ENCODE measurements at regions not wholly inside any gene's neighbourhood (a gene's known extent, or its start where the extent isn't known, plus 50 kb on each side); places are given as distances from the start of the nearest gene placed in this dataset.

GRCh38 chr4:176440698-176441097, 120.9 kb downstream of the SPCS3 start:
- TF ChIP-seq, protein P1, sequence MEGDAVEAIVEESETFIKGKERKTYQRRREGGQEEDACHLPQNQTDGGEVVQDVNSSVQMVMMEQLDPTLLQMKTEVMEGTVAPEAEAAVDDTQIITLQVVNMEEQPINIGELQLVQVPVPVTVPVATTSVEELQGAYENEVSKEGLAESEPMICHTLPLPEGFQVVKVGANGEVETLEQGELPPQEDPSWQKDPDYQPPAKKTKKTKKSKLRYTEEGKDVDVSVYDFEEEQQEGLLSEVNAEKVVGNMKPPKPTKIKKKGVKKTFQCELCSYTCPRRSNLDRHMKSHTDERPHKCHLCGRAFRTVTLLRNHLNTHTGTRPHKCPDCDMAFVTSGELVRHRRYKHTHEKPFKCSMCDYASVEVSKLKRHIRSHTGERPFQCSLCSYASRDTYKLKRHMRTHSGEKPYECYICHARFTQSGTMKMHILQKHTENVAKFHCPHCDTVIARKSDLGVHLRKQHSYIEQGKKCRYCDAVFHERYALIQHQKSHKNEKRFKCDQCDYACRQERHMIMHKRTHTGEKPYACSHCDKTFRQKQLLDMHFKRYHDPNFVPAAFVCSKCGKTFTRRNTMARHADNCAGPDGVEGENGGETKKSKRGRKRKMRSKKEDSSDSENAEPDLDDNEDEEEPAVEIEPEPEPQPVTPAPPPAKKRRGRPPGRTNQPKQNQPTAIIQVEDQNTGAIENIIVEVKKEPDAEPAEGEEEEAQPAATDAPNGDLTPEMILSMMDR (IDR thresholded peaks at IDR 0.05; ENCODE audit: low read length, missing control alignments): no peak
- no peak for DNase-seq (ENCODE audit: low read depth)
- no peak overlapping the region for H3K4me3 ChIP-seq (replicated peaks; ENCODE audit: low read depth, low read length)

DNA sequence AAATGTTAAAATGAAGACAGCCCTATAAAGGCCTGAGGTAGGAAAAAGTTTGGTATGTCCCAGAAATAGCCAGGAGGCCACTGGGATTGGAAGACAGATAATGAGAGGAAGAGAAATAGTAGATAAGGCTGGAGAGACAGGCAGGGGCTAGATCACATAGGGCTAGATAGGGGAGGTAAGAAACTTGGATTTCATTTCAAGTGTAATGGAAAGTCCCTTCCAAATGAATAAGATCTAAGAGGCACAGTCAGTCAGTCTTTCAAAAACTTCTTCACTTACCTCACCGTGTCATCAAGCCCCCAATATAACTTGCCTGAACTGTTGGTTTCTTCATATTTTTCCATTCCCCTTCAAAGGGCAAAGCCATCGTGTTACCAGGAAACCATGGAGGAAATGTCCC, 121.8 kb downstream of the SPCS3 start:
- no peak for DNase-seq (ENCODE audit: low read depth)
- TF ChIP-seq, protein P1 (IDR thresholded peaks at IDR 0.05; ENCODE audit: low read length, missing control alignments): no peak

GRCh38 chr4:176443117-176443516, 123.4 kb downstream of the SPCS3 start:
- peak; percentile 86 for DNase-seq (ENCODE audit: low read depth)
- H3K4me3 ChIP-seq (replicated peaks; ENCODE audit: low read depth, low read length): no peak overlapping the region
- TF ChIP-seq, protein P1 (IDR thresholded peaks at IDR 0.05; ENCODE audit: low read length, missing control alignments): no peak

More for the DNA sequence above, 121.8 kb downstream of the SPCS3 start:
- H3K4me3 ChIP-seq (replicated peaks; ENCODE audit: low read depth, low read length): no peak overlapping the region

GRCh38 chr4:176443646-176444409, 124.1 kb downstream of the SPCS3 start:
- no peak overlapping the region for H3K4me3 ChIP-seq (replicated peaks; ENCODE audit: low read depth, low read length)
- DNase-seq (ENCODE audit: low read depth): peak; percentile 32
- TF ChIP-seq, protein P1 (IDR thresholded peaks at IDR 0.05; ENCODE audit: low read length, missing control alignments): no peak

GRCh38 chr4:176444741-176445140, 125.0 kb downstream of the SPCS3 start:
- DNase-seq (ENCODE audit: low read depth): peak; percentile 72
- TF ChIP-seq, protein P1 (IDR thresholded peaks at IDR 0.05; ENCODE audit: low read length, missing control alignments): no peak
- no peak overlapping the region for H3K4me3 ChIP-seq (replicated peaks; ENCODE audit: low read depth, low read length)

DNA sequence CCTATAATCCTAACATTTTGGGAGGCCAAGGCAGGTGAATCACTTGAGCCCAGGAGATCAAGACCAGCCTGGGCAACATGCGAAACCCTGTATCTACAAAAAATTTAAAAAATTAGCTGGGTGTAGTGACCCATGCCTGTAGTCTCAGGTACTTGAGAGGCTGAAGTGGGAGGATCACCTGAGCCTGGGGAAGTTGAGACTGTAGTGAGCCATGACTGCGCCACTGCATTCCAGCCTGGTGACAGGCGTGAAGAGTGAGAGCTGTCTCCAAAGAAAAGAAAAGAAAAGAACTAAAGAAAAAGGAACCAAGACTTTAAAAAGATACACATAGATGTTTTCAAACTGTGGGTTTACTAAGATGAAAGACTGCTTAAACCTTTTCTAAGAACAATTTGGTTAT, 129.0 kb downstream of the SPCS3 start:
- TF ChIP-seq, protein P1 (IDR thresholded peaks at IDR 0.05; ENCODE audit: low read length, missing control alignments): no peak
- no peak overlapping the region for H3K4me3 ChIP-seq (replicated peaks; ENCODE audit: low read depth, low read length)
- no peak for DNase-seq (ENCODE audit: low read depth)

DNA sequence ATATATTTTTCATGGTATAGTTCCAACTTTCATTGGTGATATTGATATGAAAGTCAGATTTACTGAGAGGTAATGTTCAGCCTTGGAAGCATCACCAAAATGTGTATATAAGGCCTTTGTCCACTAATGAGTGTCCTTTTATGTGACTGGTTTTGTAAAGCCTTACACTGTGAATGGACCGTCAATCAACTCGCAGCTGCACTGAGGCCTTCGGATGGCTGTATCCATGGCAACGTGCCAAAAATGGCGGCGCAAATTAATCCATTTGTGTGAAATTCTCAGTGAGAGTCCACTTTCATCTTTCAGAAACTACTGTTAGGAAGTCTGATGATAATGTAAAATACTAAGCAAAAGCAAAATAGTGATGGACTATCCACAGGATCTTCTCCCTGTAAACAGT, 131.7 kb downstream of the SPCS3 start:
- H3K4me3 ChIP-seq (replicated peaks; ENCODE audit: low read depth, low read length): no peak overlapping the region
- TF ChIP-seq, protein P1 (IDR thresholded peaks at IDR 0.05; ENCODE audit: low read length, missing control alignments): no peak
- no peak for DNase-seq (ENCODE audit: low read depth)
